ENCODE measurements at regions not wholly inside any gene's neighbourhood (a gene's known extent, or its start where the extent isn't known, plus 50 kb on each side); places are given as distances from the start of the nearest gene placed in this dataset.

GRCh38 chr5:124060413-124061067 is 548.6 kb downstream of the CSNK1G3 start:
- TF ChIP-seq POLR2AphosphoS5 (IDR thresholded peaks at IDR 0.05; ENCODE audit: borderline replicate concordance, low read depth, low read length) (no peak), EZH2 (IDR thresholded peaks at IDR 0.05) (no peak)
